ENCODE measurements at regions not wholly inside any gene's neighbourhood (a gene's known extent, or its start where the extent isn't known, plus 50 kb on each side); places are given as distances from the start of the nearest gene placed in this dataset.
"Not testable (repeated sequence)": the region's sequence is repeated elsewhere in the genome, so short reads cannot be mapped to it uniquely, and the experiment has no call there.

GRCh38 chr5:56659971-56660370, 155.4 kb upstream of the MAP3K1 start:
- DNase-seq (ENCODE audit: low spot score) = no peak

GRCh38 chr5:56658972-56659371, 156.4 kb upstream of the MAP3K1 start:
- DNase-seq (ENCODE audit: low spot score) = no peak

- no peak for DNase-seq (ENCODE audit: low spot score)
Measured at GRCh38 chr5:56656846-56657726, 158.3 kb upstream of the MAP3K1 start.

- DNase-seq (ENCODE audit: low spot score) = no peak
Measured at GRCh38 chr5:56651893-56652292, 163.5 kb upstream of the MAP3K1 start.

GRCh38 chr5:56650386-56650785, 165.0 kb upstream of the MAP3K1 start:
- DNase-seq (ENCODE audit: low spot score) = no peak

GRCh38 chr5:56649569-56649968, 165.8 kb upstream of the MAP3K1 start:
- no peak for DNase-seq (ENCODE audit: low spot score)

GRCh38 chr5:56648460-56649034, 166.8 kb upstream of the MAP3K1 start:
- DNase-seq (ENCODE audit: low spot score) = no peak

GRCh38 chr5:56647099-56647850, 168.1 kb upstream of the MAP3K1 start:
- peak; percentile 19 for DNase-seq (ENCODE audit: low spot score)

- no peak for DNase-seq (ENCODE audit: low spot score)
Measured at GRCh38 chr5:56641635-56642260, 173.6 kb upstream of the MAP3K1 start.

- DNase-seq (ENCODE audit: low spot score) = no peak
Measured at GRCh38 chr5:56640763-56641406, 174.5 kb upstream of the MAP3K1 start.

- no peak for DNase-seq (ENCODE audit: low spot score)
Measured at GRCh38 chr5:56639476-56639875, 175.9 kb upstream of the MAP3K1 start.

GRCh38 chr5:56638768-56639238, 176.5 kb upstream of the MAP3K1 start:
- DNase-seq (ENCODE audit: low spot score) = peak; percentile 73

- DNase-seq (ENCODE audit: low spot score) = no peak
Measured at GRCh38 chr5:56638061-56638621, 177.2 kb upstream of the MAP3K1 start.

- DNase-seq (ENCODE audit: low spot score) = no peak
Measured at GRCh38 chr5:56637321-56637920, 177.9 kb upstream of the MAP3K1 start.

- no peak for DNase-seq (ENCODE audit: low spot score)
Measured at GRCh38 chr5:56633950-56634349, 181.4 kb upstream of the MAP3K1 start.

GRCh38 chr5:56632939-56633338, 182.4 kb upstream of the MAP3K1 start:
- no peak for DNase-seq (ENCODE audit: low spot score)

GRCh38 chr5:56632199-56632598, 183.2 kb upstream of the MAP3K1 start:
- peak; percentile 39 for DNase-seq (ENCODE audit: low spot score)

GRCh38 chr5:56631719-56632118, 183.6 kb upstream of the MAP3K1 start:
- DNase-seq (ENCODE audit: low spot score) = no peak

GRCh38 chr5:56628616-56629015, 186.7 kb upstream of the MAP3K1 start:
- DNase-seq (ENCODE audit: low spot score) = not testable (repeated sequence)

GRCh38 chr5:56625541-56625940, 189.8 kb upstream of the MAP3K1 start:
- DNase-seq (ENCODE audit: low spot score) = no peak

GRCh38 chr5:56624751-56625150, 190.6 kb upstream of the MAP3K1 start:
- no peak for DNase-seq (ENCODE audit: low spot score)

Measured in CD4-positive, alpha-beta T cell treated with Interleukin-15 for 4 hours (primary cell).